Ammon's horn (tissue), 1 donor: ENCODE measurements at regions not wholly inside any gene's neighbourhood (a gene's known extent, or its start where the extent isn't known, plus 50 kb on each side); places are given as distances from the start of the nearest gene placed in this dataset.
A peak's percentile ranks its signal among the peaks of the same experiment; 100 is the strongest.

ENCODE experiments used
- DNase-seq: peaks from one replicate; pipeline ENCODE4 v3.0.0-alpha.2; 2016; ENCODE audit warnings: low spot score

- DNase-seq, result no peak
These were observed 234.6 kb upstream of the CXCL12 start for GRCh38 chr10:44619521-44619920.

GRCh38 chr10:44619975-44620374, 235.1 kb upstream of the CXCL12 start:
- no peak for DNase-seq

GRCh38 chr10:44627591-44628354, 242.9 kb upstream of the CXCL12 start:
- DNase-seq, result no peak

GRCh38 chr10:44628921-44629320, 244.0 kb upstream of the CXCL12 start:
- no peak for DNase-seq

GRCh38 chr10:44635176-44635575, 250.3 kb upstream of the CXCL12 start:
- no peak for DNase-seq

- DNase-seq, result no peak
These were observed 251.7 kb upstream of the CXCL12 start for GRCh38 chr10:44636625-44637024.

- DNase-seq, result no peak
These were observed 255.5 kb upstream of the CXCL12 start for GRCh38 chr10:44640429-44640828.

- DNase-seq, result no peak
These were observed 262.6 kb upstream of the CXCL12 start for GRCh38 chr10:44647473-44647872.

- DNase-seq, result peak; percentile 38
These were observed 263.1 kb upstream of the CXCL12 start for GRCh38 chr10:44647877-44648542.

- DNase-seq, result peak; percentile 62
These were observed 260.2 kb upstream of the TMEM72 start for GRCh38 chr10:44650691-44651661.

- DNase-seq, result no peak
These were observed 259.3 kb upstream of the TMEM72 start for GRCh38 chr10:44651834-44652233.

GRCh38 chr10:44659320-44659719, 251.8 kb upstream of the TMEM72 start:
- no peak for DNase-seq

GRCh38 chr10:44660271-44660670, 250.9 kb upstream of the TMEM72 start:
- DNase-seq, result no peak

GRCh38 chr10:44662051-44662450, 249.1 kb upstream of the TMEM72 start:
- DNase-seq, result no peak

- no peak for DNase-seq
These were observed 242.8 kb upstream of the TMEM72 start for GRCh38 chr10:44668336-44668735.

GRCh38 chr10:44671319-44671718, 239.8 kb upstream of the TMEM72 start:
- DNase-seq, result no peak

GRCh38 chr10:44673245-44673983, 237.7 kb upstream of the TMEM72 start:
- no peak for DNase-seq

GRCh38 chr10:44674536-44675386, 236.4 kb upstream of the TMEM72 start:
- DNase-seq, result no peak

- DNase-seq, result no peak
These were observed 235.7 kb upstream of the TMEM72 start for GRCh38 chr10:44675387-44675874.

- no peak for DNase-seq
These were observed 230.4 kb upstream of the TMEM72 start for GRCh38 chr10:44680764-44681163.

GRCh38 chr10:44682507-44682906, 228.6 kb upstream of the TMEM72 start:
- DNase-seq, result no peak
